K562 (cell line): ENCODE measurements at regions not wholly inside any gene's neighbourhood (a gene's known extent, or its start where the extent isn't known, plus 50 kb on each side); places are given as distances from the start of the nearest gene placed in this dataset.

Experiments used
- ATAC-seq: fragments of 200-7000 bp; cut with Tn5 transposase; 3 replicates; pipeline ENCODE4 v1.9.1; 2020; ENCODE audit warnings: moderate library complexity
- BruUV-seq: library from RNA; stranded (reverse); fragments of 400-500 nt; replicated peaks from 2 replicates; lab custom pipeline; 2021; lab: Mats Ljungman, UMichigan
- CTCF ChIA-PET: fragments of 300-600 bp; formaldehyde crosslinking; extraction: SDS; loops from one replicate; lab custom pipeline; 2021; ENCODE audit warnings: low intra/inter-chr PET ratio; lab: Yijun Ruan, JAX
- POLR2A ChIA-PET: fragments of 300-600, 350-650 bp; sonication (Branson Sonifier 250); formaldehyde crosslinking; extraction: SDS; loops from one replicate; lab custom pipeline; 2021; ENCODE audit warnings: antibody characterized with exemption, inconsistent platforms; lab: Yijun Ruan, JAX
- DNase-seq, 4 experiments: peaks; one replicate each; pipeline versions ENCODE4 v3.0.0 to v3.0.0-alpha.2; 2011 to 2018; ENCODE audit warnings: low spot score in 3 of 4, mixed read lengths in 3 of 4; ENCODE audit errors: extremely low read depth in 1 of 4
- FAIRE-seq: peaks from 2 replicates; lab custom pipeline; 2011; peaks lifted over from hg19 to GRCh38; lab: Jason Lieb, UNC
- H2AFZ ChIP-seq: 2 replicates; pipeline ENCODE4 v1.6.0; 2011; ENCODE audit warnings: low read depth, low read length, control low read depth, inconsistent platforms
- H3K27ac ChIP-seq: fragments of 200-600 bp; 3 replicates; pipeline ENCODE4 v1.8.0; 2011; ENCODE audit warnings: low read depth, mild to moderate bottlenecking, control low read depth, inconsistent platforms, low read length, moderate library complexity, mixed read lengths; ENCODE audit errors: extremely low read depth
- H3K27me3 ChIP-seq, 2 experiments: fragments of 300-600 bp in 1 of 2; 2 replicates in 1 of 2; 3 replicates in 1 of 2; pipeline versions ENCODE4 v1.6.0 to v1.8.0; 2011; ENCODE audit warnings: inconsistent platforms in 2 of 2, low read length in 2 of 2, mild to moderate bottlenecking in 1 of 2, mixed read lengths in 1 of 2, moderate library complexity in 1 of 2; ENCODE audit not compliant: control insufficient read depth in 2 of 2, insufficient read depth in 2 of 2
- H3K36me3 ChIP-seq: fragments of 300-600 bp; 3 replicates; pipeline ENCODE4 v1.8.0; 2011; ENCODE audit warnings: mild to moderate bottlenecking, low read length, inconsistent platforms; ENCODE audit not compliant: control insufficient read depth, insufficient read depth
- H3K4me1 ChIP-seq, 2 experiments: fragments of 200-600 bp in 1 of 2; replicated peaks in 1 of 2; 2 replicates in 1 of 2; 3 replicates in 1 of 2; pipeline versions ENCODE4 v1.5.1 to v1.8.0; 2011; ENCODE audit warnings: inconsistent platforms in 2 of 2, low read length in 2 of 2, mild to moderate bottlenecking in 1 of 2, mixed read lengths in 1 of 2, moderate library complexity in 1 of 2; ENCODE audit not compliant: control insufficient read depth in 2 of 2, insufficient read depth in 2 of 2
- H3K4me2 ChIP-seq: 2 replicates; pipeline ENCODE4 v1.6.1; 2011; ENCODE audit warnings: low read length, control low read depth, inconsistent platforms, mixed read lengths; ENCODE audit not compliant: insufficient read depth
- H3K4me3 ChIP-seq: fragments of 200-600 bp; sonication (generic), shearing (Covaris generic); 2 replicates; pipeline ENCODE4 v1.5.1; 2016; ENCODE audit warnings: control low read depth, inconsistent platforms
- H3K79me2 ChIP-seq: fragments of 200-600 bp; 3 replicates; pipeline ENCODE4 v1.8.0; 2011; ENCODE audit warnings: low read length, inconsistent platforms; ENCODE audit not compliant: control insufficient read depth, insufficient read depth
- H3K9ac ChIP-seq, 2 experiments: 2 replicates each; pipeline versions ENCODE4 v1.6.0 to v1.6.1; 2011; ENCODE audit warnings: low read depth in 2 of 2, low read length in 2 of 2, control low read depth in 1 of 2, inconsistent platforms in 1 of 2, mild to moderate bottlenecking in 1 of 2, mixed read lengths in 1 of 2; ENCODE audit not compliant: insufficient read depth in 1 of 2
- H3K9me1 ChIP-seq: one replicate; pipeline ENCODE4 v1.6.0; 2011; ENCODE audit warnings: inconsistent platforms, mild to moderate bottlenecking, low read length, moderate library complexity; ENCODE audit not compliant: control insufficient read depth, insufficient read depth
- H3K9me3 ChIP-seq: replicated peaks from 2 replicates; pipeline ENCODE4 v1.5.1; 2011; ENCODE audit warnings: low read depth, low read length, inconsistent platforms; ENCODE audit not compliant: control insufficient read depth, insufficient read depth
- H4K20me1 ChIP-seq: replicated peaks from 2 replicates; pipeline ENCODE4 v1.6.1; 2011; ENCODE audit warnings: low read length, inconsistent platforms, mixed read lengths; ENCODE audit not compliant: control insufficient read depth, insufficient read depth
- ELF1 ChIP-seq: fragments of 200-800 bp; sonication (Bioruptor generic); IDR thresholded peaks from 2 replicates; pipeline ENCODE4 v1.6.1; 2016; ENCODE audit warnings: missing genetic modification characterization, missing compliant biosample characterization
- MYC ChIP-seq, 2 experiments: fragments of 250-450 bp in 1 of 2; sonication (Bioruptor Pico) in 1 of 2; IDR thresholded peaks; 2 replicates each; pipeline versions ENCODE4 v1.5.1 to v1.6.1; 2012 to 2021; ENCODE audit warnings: low read depth in 2 of 2, borderline replicate concordance in 1 of 2, improper control_type of control experiment in 1 of 2, low read length in 1 of 2, mild to moderate bottlenecking in 1 of 2, moderate library complexity in 1 of 2
- NR2C1 ChIP-seq, 2 experiments: fragments of 450-650 bp; IDR thresholded peaks; 2 replicates each; pipeline ENCODE4 v1.6.1; 2017; ENCODE audit warnings: mild to moderate bottlenecking in 2 of 2, antibody characterized with exemption in 1 of 2, inconsistent platforms in 1 of 2, missing compliant biosample characterization in 1 of 2, missing genetic modification characterization in 1 of 2
- PREB ChIP-seq: sonication (generic); formaldehyde crosslinking; IDR thresholded peaks from 2 replicates; pipeline ENCODE4 v1.8.1; 2023; ENCODE audit warnings: mild to moderate bottlenecking, missing genetic modification reagents
- RNF2 ChIP-seq: sonication (generic); IDR thresholded peaks from 2 replicates; pipeline ENCODE4 v1.6.1; 2016
- ZNF584 ChIP-seq: fragments of 200-800 bp; sonication (Bioruptor generic); IDR thresholded peaks from 2 replicates; pipeline ENCODE4 v1.6.1; 2016; ENCODE audit warnings: low read depth, mild to moderate bottlenecking, missing genetic modification characterization, missing compliant biosample characterization
- ZNF717 ChIP-seq: fragments of 250-450 bp; sonication (Bioruptor Pico); IDR thresholded peaks from 2 replicates; pipeline ENCODE4 v1.5.0; 2021
- WGBS: fragments of 100-300 bp; shearing (Covaris generic); methylation state at CpG from one replicate; pipeline ENCODE4 v1.1.6; 2016; ENCODE audit warnings: low coverage, mixed read lengths; ENCODE audit not compliant: insufficient coverage; ENCODE audit errors: missing lambda C conversion rate; 5-methylcytosine and 5-hydroxymethylcytosine counted together
- in situ Hi-C: fragments of 300-500 bp; cut with MboI; formaldehyde crosslinking; loops from 4 replicates; pipeline ENCODE4 v1.15.0; 2018; ENCODE audit warnings: inconsistent platforms, mixed read lengths
- intact Hi-C: fragments of 100-400 bp; cut with micrococcal nuclease; formaldehyde crosslinking; loops from 2 replicates; pipeline ENCODE4 v1.14.2; 2022

DNA sequence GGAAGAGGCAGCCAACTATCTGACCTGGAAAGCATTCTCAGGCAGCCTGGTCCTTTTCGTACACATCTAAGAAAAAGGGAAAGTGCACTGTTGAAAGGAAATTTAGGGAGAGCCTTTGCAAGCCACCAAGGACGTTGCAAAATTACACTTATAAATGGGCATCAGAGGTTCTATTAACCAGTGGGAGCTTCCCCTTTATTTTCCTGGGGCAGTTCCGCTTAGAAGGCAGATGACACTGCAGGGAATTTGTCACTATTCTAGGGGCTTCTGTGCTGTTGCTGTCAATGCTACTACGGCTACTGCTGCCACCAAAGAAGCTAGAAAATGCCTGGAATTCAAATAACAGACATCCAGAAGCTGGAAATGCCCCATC lies 79.6 kb upstream of the AUTS2 start:
- ATAC-seq (no peak), FAIRE-seq (no peak), DNase-seq (no peak)
- Histone ChIP-seq H2AFZ (no peak overlapping the region), H3K27me3 (no peaks in the 10 kb centered on the region), H4K20me1 (no peaks in the 10 kb centered on the region), H3K9me1 (no peaks in the 10 kb centered on the region), H3K4me1 (no peaks in the 10 kb centered on the region), H3K4me3 (no peak overlapping the region), H3K9me3 (no peaks in the 10 kb centered on the region), H3K4me2 (no peak overlapping the region), H3K79me2 (no peaks in the 10 kb centered on the region), H3K36me3 (no peaks in the 10 kb centered on the region), H3K27ac (no peak overlapping the region), H3K9ac (no peak overlapping the region)
- WGBS = 0% methylated on average over 4 of the region's 4 CpGs
- no TSS peak for BruUV-seq
- intact Hi-C loops (no loop called here), in situ Hi-C loops (no loop called here)
- ChIA-PET CTCF (no interaction called here), POLR2A (no interaction called here)
- no peak for TF ChIP-seq ZNF584 (CRISPR knock-in tag)
- TF ChIP-seq NR2C1 (IDR thresholded peaks at IDR 0.05) = no peak
- TF ChIP-seq NR2C1 (tag; IDR thresholded peaks at IDR 0.05) = no peak
- no peak for TF ChIP-seq PREB (CRISPR knock-in tag)
- no peak for TF ChIP-seq RNF2
- no peak for TF ChIP-seq ELF1 (tag)
- no peak for TF ChIP-seq ZNF717 (CRISPR knock-in tag)
- TF ChIP-seq MYC (IDR thresholded peaks at IDR 0.05; ENCODE audit: low read depth, low read length) = no peak
- TF ChIP-seq MYC (CRISPR knock-in tag; IDR thresholded peaks at IDR 0.05; ENCODE audit: borderline replicate concordance, low read depth) = no peak
